Caco-2 (cell line): ENCODE measurements at regions not wholly inside any gene's neighbourhood (a gene's known extent, or its start where the extent isn't known, plus 50 kb on each side); places are given as distances from the start of the nearest gene placed in this dataset.
"Not testable (repeated sequence)": the region's sequence is repeated elsewhere in the genome, so short reads cannot be mapped to it uniquely, and the experiment has no call there.

Experiments
- BruUV-seq: library from RNA; stranded (reverse); fragments of 400-500 nt; replicated peaks from 2 replicates; lab custom pipeline; 2021; lab: Mats Ljungman, UMichigan
- CTCF ChIA-PET: fragments of 300-600 bp; sonication (Branson Sonifier 250); formaldehyde crosslinking; loops from one replicate; lab custom pipeline; 2022; ENCODE audit warnings: antibody characterized with exemption; lab: Charles Lee
- POLR2A ChIA-PET: fragments of 300-600 bp; sonication (Branson Sonifier 250); formaldehyde crosslinking; loops from one replicate; lab custom pipeline; 2022; ENCODE audit warnings: antibody characterized with exemption; lab: Charles Lee
- DNase-seq, 2 experiments: peaks; one replicate each; pipeline versions ENCODE4 v3.0.0 to v3.0.0-alpha.2; 2020 to 2022
- H3K27me3 ChIP-seq: replicated peaks from 2 replicates; pipeline ENCODE4 v1.6.0; 2011; ENCODE audit warnings: low read length; ENCODE audit not compliant: control insufficient read depth, insufficient read depth
- H3K36me3 ChIP-seq: 2 replicates; pipeline ENCODE4 v1.5.1; 2011; ENCODE audit warnings: low read length; ENCODE audit not compliant: control insufficient read depth, insufficient read depth
- H3K4me1 ChIP-seq: fragments of 250-450 bp; sonication (Bioruptor Pico); 2 replicates; pipeline ENCODE4 v1.5.1; 2020; ENCODE audit warnings: mild to moderate bottlenecking
- H3K4me3 ChIP-seq: 2 replicates; pipeline ENCODE4 v1.5.1; 2011; ENCODE audit warnings: low read depth, mild to moderate bottlenecking, control low read depth, low read length
- H3K9me3 ChIP-seq: fragments of 250-450 bp; sonication (Bioruptor Pico); 2 replicates; pipeline ENCODE4 v1.5.1; 2020; ENCODE audit warnings: mild to moderate bottlenecking, moderate library complexity
- H3K27ac Mint-ChIP-seq: one replicate; pipeline ENCODE4 v1.8.0; 2022; ENCODE audit warnings: mixed read lengths; ENCODE audit not compliant: unreplicated experiment
- H3K27me3 Mint-ChIP-seq: one replicate; pipeline ENCODE4 v1.8.0; 2022; ENCODE audit warnings: mixed read lengths; ENCODE audit not compliant: insufficient read depth, unreplicated experiment
- H3K36me3 Mint-ChIP-seq: one replicate; pipeline ENCODE4 v1.8.0; 2022; ENCODE audit warnings: mild to moderate bottlenecking, mixed read lengths; ENCODE audit not compliant: insufficient read depth, unreplicated experiment
- H3K4me1 Mint-ChIP-seq: one replicate; pipeline ENCODE4 v1.8.0; 2022; ENCODE audit warnings: low read depth, mixed read lengths; ENCODE audit not compliant: unreplicated experiment
- H3K4me3 Mint-ChIP-seq: one replicate; pipeline ENCODE4 v1.8.0; 2022; ENCODE audit warnings: mild to moderate bottlenecking, moderate library complexity, mixed read lengths; ENCODE audit not compliant: unreplicated experiment
- H3K9me3 Mint-ChIP-seq: one replicate; pipeline ENCODE4 v1.8.0; 2022; ENCODE audit warnings: mixed read lengths; ENCODE audit not compliant: unreplicated experiment
- intact Hi-C: fragments of 100-400 bp; cut with micrococcal nuclease; formaldehyde crosslinking; loops from one replicate; pipeline ENCODE4 v1.10.0; 2022; ENCODE audit not compliant: unreplicated experiment
- TF ChIP-seq, protein P1 (sequence below), 2 experiments: fragments of 200-600 bp in 1 of 2; IDR thresholded peaks; 1 replicate in 1 of 2; 2 replicates in 1 of 2; pipeline versions ENCODE4 v1.5.1 to v1.8.0; 2011 to 2022; ENCODE audit warnings: antibody characterized with exemption in 1 of 2, control low read depth in 1 of 2, inconsistent platforms in 1 of 2, low read depth in 1 of 2, low read length in 1 of 2, mild to moderate bottlenecking in 1 of 2, moderate library complexity in 1 of 2; ENCODE audit not compliant: insufficient read depth in 1 of 2, severe bottlenecking in 1 of 2, unreplicated experiment in 1 of 2

DNA sequence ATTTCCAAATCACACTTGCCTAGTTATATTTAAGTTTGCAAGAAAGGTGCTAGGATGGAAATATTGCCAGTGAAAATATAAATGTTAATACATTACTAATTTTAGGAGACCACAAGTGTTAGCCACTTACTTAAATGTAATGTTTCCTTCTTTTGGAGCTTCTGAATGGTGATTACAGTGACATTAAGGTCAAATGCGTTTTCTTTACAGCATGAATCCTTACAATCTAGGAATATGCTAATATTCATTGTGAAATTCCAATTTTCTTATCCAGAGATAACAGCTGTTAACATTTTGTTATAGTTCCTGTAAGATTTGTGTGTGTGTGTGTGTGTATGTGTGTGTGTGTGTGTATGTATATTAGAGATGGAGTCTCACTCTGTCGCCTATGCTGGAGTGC lies 70.2 kb upstream of the NUDT6 start:
- no TSS peak for BruUV-seq
- Mint-ChIP-seq H3K27ac (no peak overlapping the region), H3K9me3 (peaks cover 17% of the 10 kb centered on the region), H3K4me3 (no peak overlapping the region), H3K4me1 (no peaks in the 10 kb centered on the region), H3K36me3 (no peaks in the 10 kb centered on the region), H3K27me3 (no peaks in the 10 kb centered on the region)
- Histone ChIP-seq H3K9me3 (no peaks in the 10 kb centered on the region), H3K4me1 (no peaks in the 10 kb centered on the region), H3K27me3 (no peaks in the 10 kb centered on the region), H3K4me3 (no peak overlapping the region), H3K36me3 (no peaks in the 10 kb centered on the region; the same call in 1 of the 2 replicates)
- intact Hi-C loops, result no loop called here
- DNase-seq, result no peak
- TF ChIP-seq, protein P1, sequence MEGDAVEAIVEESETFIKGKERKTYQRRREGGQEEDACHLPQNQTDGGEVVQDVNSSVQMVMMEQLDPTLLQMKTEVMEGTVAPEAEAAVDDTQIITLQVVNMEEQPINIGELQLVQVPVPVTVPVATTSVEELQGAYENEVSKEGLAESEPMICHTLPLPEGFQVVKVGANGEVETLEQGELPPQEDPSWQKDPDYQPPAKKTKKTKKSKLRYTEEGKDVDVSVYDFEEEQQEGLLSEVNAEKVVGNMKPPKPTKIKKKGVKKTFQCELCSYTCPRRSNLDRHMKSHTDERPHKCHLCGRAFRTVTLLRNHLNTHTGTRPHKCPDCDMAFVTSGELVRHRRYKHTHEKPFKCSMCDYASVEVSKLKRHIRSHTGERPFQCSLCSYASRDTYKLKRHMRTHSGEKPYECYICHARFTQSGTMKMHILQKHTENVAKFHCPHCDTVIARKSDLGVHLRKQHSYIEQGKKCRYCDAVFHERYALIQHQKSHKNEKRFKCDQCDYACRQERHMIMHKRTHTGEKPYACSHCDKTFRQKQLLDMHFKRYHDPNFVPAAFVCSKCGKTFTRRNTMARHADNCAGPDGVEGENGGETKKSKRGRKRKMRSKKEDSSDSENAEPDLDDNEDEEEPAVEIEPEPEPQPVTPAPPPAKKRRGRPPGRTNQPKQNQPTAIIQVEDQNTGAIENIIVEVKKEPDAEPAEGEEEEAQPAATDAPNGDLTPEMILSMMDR (IDR thresholded peaks at IDR 0.05; ENCODE audit: insufficient read depth in 1 of 2, low read depth in 1 of 2, low read length in 1 of 2, severe bottlenecking in 1 of 2, unreplicated experiment in 1 of 2), result no peak
- POLR2A ChIA-PET, result no interaction called here
- CTCF ChIA-PET, result no interaction called here

DNA sequence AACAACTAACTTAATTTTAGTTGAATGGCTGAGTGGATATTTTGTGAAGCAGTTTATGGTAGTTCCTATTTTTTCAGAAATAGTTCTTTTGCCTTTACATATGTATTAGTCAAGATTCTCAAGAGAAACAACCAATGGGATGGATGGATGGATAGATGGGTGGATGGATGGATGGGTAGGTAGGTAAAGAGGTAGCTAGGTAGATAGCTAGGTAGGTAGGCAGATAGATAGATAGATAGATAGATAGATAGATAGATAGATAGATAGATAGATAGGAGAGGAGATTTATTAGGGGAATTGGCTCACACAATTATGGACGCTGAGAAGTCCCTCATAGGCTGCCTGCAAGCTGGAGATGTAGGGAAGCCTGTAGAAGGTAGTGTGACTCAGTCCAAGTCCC lies 74.0 kb upstream of the NUDT6 start:
- Histone ChIP-seq H3K4me3 (no peak overlapping the region), H3K36me3 (no peaks in the 10 kb centered on the region), H3K4me1 (no peaks in the 10 kb centered on the region), H3K9me3 (no peaks in the 10 kb centered on the region), H3K27me3 (no peaks in the 10 kb centered on the region)
- intact Hi-C loops, result no loop called here
- H3K9me3 Mint-ChIP-seq, result no peaks in the 10 kb centered on the region
- no peak overlapping the region for H3K4me3 Mint-ChIP-seq
- H3K36me3 Mint-ChIP-seq, result no peaks in the 10 kb centered on the region
- DNase-seq, result no peak
- no peaks in the 10 kb centered on the region for H3K27me3 Mint-ChIP-seq
- ChIA-PET CTCF (no interaction called here), POLR2A (no interaction called here)
- no TSS peak for BruUV-seq
- H3K4me1 Mint-ChIP-seq, result no peaks in the 10 kb centered on the region
- TF ChIP-seq, protein P1 (IDR thresholded peaks at IDR 0.05; ENCODE audit: insufficient read depth in 1 of 2, low read depth in 1 of 2, low read length in 1 of 2, severe bottlenecking in 1 of 2, unreplicated experiment in 1 of 2), result no peak
- H3K27ac Mint-ChIP-seq, result no peak overlapping the region

DNA sequence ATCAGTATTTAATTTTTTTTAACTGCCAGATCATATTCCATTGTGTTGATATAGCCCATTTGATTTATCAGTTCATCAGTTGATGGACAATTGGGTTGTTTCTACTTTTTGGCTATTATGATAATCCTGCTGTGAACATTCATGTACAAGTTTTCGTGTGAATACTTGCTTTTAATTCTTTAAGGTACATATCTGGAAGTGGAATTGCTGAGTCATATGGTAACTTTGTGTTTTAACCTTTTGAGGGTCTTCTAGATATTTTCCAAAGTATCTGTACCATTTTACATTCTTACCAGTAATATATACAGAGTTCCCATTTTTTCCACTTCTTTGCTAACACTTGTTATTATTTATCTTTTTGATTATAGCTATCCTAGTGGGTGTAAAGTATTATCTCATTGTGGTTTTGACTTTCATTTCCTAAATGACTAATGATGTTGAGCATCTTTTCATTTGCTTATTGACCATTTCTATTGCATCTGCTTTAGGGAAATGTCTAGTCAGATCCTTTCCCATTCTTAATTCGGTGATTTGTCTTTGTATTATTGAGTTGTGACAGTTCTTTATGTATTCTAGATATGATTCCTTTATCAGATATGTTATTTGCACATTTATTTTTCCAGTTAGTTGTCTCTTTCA lies 75.2 kb upstream of the NUDT6 start:
- Mint-ChIP-seq H3K27ac (no peak overlapping the region), H3K36me3 (no peaks in the 10 kb centered on the region), H3K4me1 (no peaks in the 10 kb centered on the region), H3K4me3 (no peak overlapping the region), H3K27me3 (no peaks in the 10 kb centered on the region), H3K9me3 (no peaks in the 10 kb centered on the region)
- TF ChIP-seq, protein P1 (IDR thresholded peaks at IDR 0.05; ENCODE audit: insufficient read depth in 1 of 2, low read depth in 1 of 2, low read length in 1 of 2, severe bottlenecking in 1 of 2, unreplicated experiment in 1 of 2), result no peak
- Histone ChIP-seq H3K4me1 (no peaks in the 10 kb centered on the region), H3K9me3 (no peaks in the 10 kb centered on the region), H3K36me3 (no peaks in the 10 kb centered on the region), H3K27me3 (no peaks in the 10 kb centered on the region), H3K4me3 (no peak overlapping the region)
- ChIA-PET CTCF (no interaction called here), POLR2A (no interaction called here)
- intact Hi-C loops, result no loop called here
- no TSS peak for BruUV-seq
- no peak for DNase-seq

DNA sequence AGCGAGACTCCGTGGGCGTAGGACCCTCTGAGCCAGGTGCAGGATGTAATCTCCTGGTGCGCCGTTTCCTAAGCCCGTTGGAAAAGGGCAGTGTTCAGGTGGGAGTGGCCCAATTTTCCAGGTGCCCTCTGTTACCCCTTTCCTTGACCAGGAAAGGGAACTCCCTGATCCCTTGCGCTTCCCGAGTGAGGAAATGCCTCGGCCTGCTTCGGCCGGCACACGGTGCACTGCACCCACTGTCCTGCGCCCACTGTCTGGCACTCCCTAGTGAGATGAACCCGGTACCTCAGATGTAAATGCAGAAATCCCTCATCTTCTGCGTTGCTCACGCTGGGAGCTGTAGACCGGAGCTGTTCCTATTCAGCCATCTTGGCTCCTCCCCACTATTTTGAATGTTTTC lies 81.7 kb upstream of the NUDT6 start:
- DNase-seq, H3K4me3 Mint-ChIP-seq, H3K4me1 ChIP-seq, CTCF ChIA-PET, H3K4me3 ChIP-seq, H3K9me3 ChIP-seq, H3K27me3 ChIP-seq, H3K36me3 Mint-ChIP-seq, POLR2A ChIA-PET, H3K36me3 ChIP-seq, H3K27ac Mint-ChIP-seq, H3K9me3 Mint-ChIP-seq, BruUV-seq, H3K4me1 Mint-ChIP-seq, H3K27me3 Mint-ChIP-seq, intact Hi-C loops: not testable (repeated sequence)

DNA sequence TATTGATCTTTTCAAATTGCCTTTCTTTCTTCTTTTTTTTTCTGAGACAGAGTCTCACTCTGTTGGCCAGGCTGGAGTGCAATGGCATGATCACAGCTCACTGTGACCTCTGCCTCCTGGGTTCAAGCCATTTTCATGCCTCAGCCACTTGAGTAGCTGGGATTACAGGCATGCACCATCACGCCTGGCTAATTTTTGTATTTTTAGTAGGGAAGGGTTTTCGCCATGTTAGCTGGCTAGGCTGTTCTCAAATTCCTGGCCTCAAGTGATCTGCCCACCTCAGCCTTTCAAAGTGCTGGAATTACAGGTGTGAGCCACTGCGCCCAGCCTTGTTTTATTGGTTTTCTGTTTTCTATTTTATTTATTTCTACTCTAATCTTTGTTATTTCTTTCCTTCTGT lies 82.7 kb upstream of the NUDT6 start:
- H3K36me3 ChIP-seq, DNase-seq, H3K27ac Mint-ChIP-seq, POLR2A ChIA-PET, H3K4me3 ChIP-seq, H3K4me1 ChIP-seq, H3K4me1 Mint-ChIP-seq, H3K27me3 Mint-ChIP-seq, intact Hi-C loops, CTCF ChIA-PET, H3K27me3 ChIP-seq, H3K9me3 Mint-ChIP-seq, H3K9me3 ChIP-seq, BruUV-seq, H3K4me3 Mint-ChIP-seq, H3K36me3 Mint-ChIP-seq: not testable (repeated sequence)
